K562 (cell line): ENCODE measurements at regions not wholly inside any gene's neighbourhood (a gene's known extent, or its start where the extent isn't known, plus 50 kb on each side); places are given as distances from the start of the nearest gene placed in this dataset.

Experiments
- CTBP1 ChIP-seq: fragments of 450-650 bp; IDR thresholded peaks from 2 replicates; pipeline ENCODE4 v1.6.1; 2016; ENCODE audit warnings: borderline replicate concordance
- CTCF ChIP-seq, 3 experiments: IDR thresholded peaks in 2 of 3; conservative IDR thresholded peaks in 1 of 3; 2 replicates each; pipeline ENCODE4 v1.5.1; 2011 to 2012; ENCODE audit warnings: low read length in 3 of 3, mild to moderate bottlenecking in 3 of 3, control low read depth in 2 of 3, improper control_type of control experiment in 1 of 3, inconsistent platforms in 1 of 3, low read depth in 1 of 3, mixed read lengths in 1 of 3, moderate library complexity in 1 of 3; ENCODE audit not compliant: insufficient read depth in 2 of 3
- ETV6 ChIP-seq, 3 experiments: fragments of 150-350 bp in 1 of 3; sonication (generic) in 1 of 3; formaldehyde crosslinking in 1 of 3; IDR thresholded peaks; 2 replicates each; pipeline versions ENCODE4 v1.6.1 to v1.8.0; 2014 to 2022; ENCODE audit warnings: borderline replicate concordance in 2 of 3, low read depth in 2 of 3, antibody characterized with exemption in 1 of 3, low read length in 1 of 3, mild to moderate bottlenecking in 1 of 3, missing genetic modification reagents in 1 of 3
- NFIC ChIP-seq: fragments of 450-650 bp; IDR thresholded peaks from 2 replicates; pipeline ENCODE4 v1.6.1; 2017; ENCODE audit warnings: mild to moderate bottlenecking, inconsistent platforms
- NFIX ChIP-seq: fragments of 250-450 bp; sonication (Bioruptor Pico); IDR thresholded peaks from 2 replicates; pipeline ENCODE4 v1.4.0; 2020; ENCODE audit warnings: low read depth, mild to moderate bottlenecking, moderate library complexity
- NFYB ChIP-seq: IDR thresholded peaks from 2 replicates; pipeline ENCODE4 v1.6.1; 2011; ENCODE audit warnings: mild to moderate bottlenecking, moderate library complexity; ENCODE audit not compliant: insufficient read length; ENCODE audit errors: extremely low read depth
- POLR2A ChIP-seq: fragments of 450-650 bp; conservative IDR thresholded peaks from 2 replicates; pipeline ENCODE4 v1.6.1; 2016
- POLR2AphosphoS5 ChIP-seq: IDR thresholded peaks from 2 replicates; pipeline ENCODE4 v1.6.1; 2011; ENCODE audit warnings: mild to moderate bottlenecking, low read depth, low read length, moderate library complexity; ENCODE audit not compliant: control insufficient read depth, insufficient read depth
- RAD21 ChIP-seq, 2 experiments: fragments of 250-450 bp in 1 of 2; fragments of 450-650 bp in 1 of 2; sonication (Bioruptor Pico) in 1 of 2; formaldehyde crosslinking in 1 of 2; IDR thresholded peaks in 1 of 2; conservative IDR thresholded peaks in 1 of 2; 2 replicates each; pipeline versions ENCODE4 v1.4.0 to v1.8.0; 2020 to 2022; ENCODE audit warnings: mild to moderate bottlenecking in 2 of 2, moderate library complexity in 1 of 2
- RAD51 ChIP-seq: fragments of 450-650 bp; IDR thresholded peaks from 2 replicates; pipeline ENCODE4 v1.7.1; 2016; ENCODE audit warnings: low read depth, mild to moderate bottlenecking, borderline replicate concordance
- RBBP5 ChIP-seq: fragments of 200-600 bp; sonication (generic); IDR thresholded peaks from 2 replicates; pipeline ENCODE4 v1.6.1; 2012; ENCODE audit warnings: borderline replicate concordance, mild to moderate bottlenecking, low read length, control low read depth, inconsistent platforms; ENCODE audit not compliant: insufficient read depth, poor library complexity, severe bottlenecking
- TAF1 ChIP-seq: IDR thresholded peaks from 2 replicates; pipeline ENCODE4 v1.6.1; 2011; ENCODE audit warnings: mild to moderate bottlenecking, low read length, moderate library complexity; ENCODE audit not compliant: insufficient read depth, control insufficient read depth, severe bottlenecking; ENCODE audit errors: extremely low read depth
- ZBTB1 ChIP-seq: sonication (generic); formaldehyde crosslinking; IDR thresholded peaks from 2 replicates; pipeline ENCODE4 v1.8.1; 2023; ENCODE audit warnings: missing genetic modification reagents, low read depth, mild to moderate bottlenecking, borderline replicate concordance
- TF ChIP-seq, protein P1 (sequence below), 3 experiments: fragments of 200-800 bp in 1 of 3; fragments of 250-450 bp in 1 of 3; fragments of 450-650 bp in 1 of 3; sonication (Bioruptor Pico) in 1 of 3; sonication (Bioruptor generic) in 1 of 3; formaldehyde crosslinking in 1 of 3; IDR thresholded peaks; 2 replicates each; pipeline versions ENCODE4 v1.6.1 to v1.8.0; 2016 to 2022; ENCODE audit warnings: mild to moderate bottlenecking in 2 of 3, missing genetic modification characterization in 2 of 3, missing compliant biosample characterization in 1 of 3, moderate library complexity in 1 of 3

DNA sequence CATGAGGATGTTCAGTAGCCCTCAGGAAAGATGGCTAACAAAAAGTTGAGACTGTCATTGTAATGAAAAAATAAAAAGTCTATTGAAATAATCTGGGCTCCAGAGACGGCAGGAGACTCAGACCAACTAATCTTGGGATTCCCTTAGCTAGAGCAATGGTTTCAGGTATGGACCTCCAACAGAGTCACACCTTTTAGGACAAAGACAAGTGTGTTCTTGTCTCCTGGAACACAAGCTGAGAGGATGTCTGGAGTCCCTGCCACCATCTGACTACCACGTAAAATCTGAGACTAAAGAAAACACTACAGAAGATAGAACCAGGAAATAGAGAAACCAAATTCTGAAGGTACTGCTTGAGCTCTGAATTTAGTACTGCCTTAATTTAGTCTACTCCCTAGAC is 103.3 kb upstream of the RBBP8 start:
- no peak for TF ChIP-seq POLR2A
- TF ChIP-seq ETV6 (IDR thresholded peaks at IDR 0.05; ENCODE audit: borderline replicate concordance in 1 of 2, low read depth in 2 of 2, low read length in 1 of 2): no peak
- no peak for TF ChIP-seq ETV6 (CRISPR knock-in tag; IDR thresholded peaks at IDR 0.05; ENCODE audit: borderline replicate concordance)
- TF ChIP-seq CTCF (IDR thresholded peaks at IDR 0.05 in 2 of 3, conservative IDR thresholded peaks at IDR 0.05 in 1 of 3; ENCODE audit: insufficient read depth in 2 of 3, low read depth in 1 of 3, low read length in 3 of 3): no peak
- TF ChIP-seq RBBP5: no peak
- no peak for TF ChIP-seq POLR2AphosphoS5
- TF ChIP-seq TAF1: no peak
- no peak for TF ChIP-seq NFYB
- TF ChIP-seq NFIC: no peak
- TF ChIP-seq, protein P1, sequence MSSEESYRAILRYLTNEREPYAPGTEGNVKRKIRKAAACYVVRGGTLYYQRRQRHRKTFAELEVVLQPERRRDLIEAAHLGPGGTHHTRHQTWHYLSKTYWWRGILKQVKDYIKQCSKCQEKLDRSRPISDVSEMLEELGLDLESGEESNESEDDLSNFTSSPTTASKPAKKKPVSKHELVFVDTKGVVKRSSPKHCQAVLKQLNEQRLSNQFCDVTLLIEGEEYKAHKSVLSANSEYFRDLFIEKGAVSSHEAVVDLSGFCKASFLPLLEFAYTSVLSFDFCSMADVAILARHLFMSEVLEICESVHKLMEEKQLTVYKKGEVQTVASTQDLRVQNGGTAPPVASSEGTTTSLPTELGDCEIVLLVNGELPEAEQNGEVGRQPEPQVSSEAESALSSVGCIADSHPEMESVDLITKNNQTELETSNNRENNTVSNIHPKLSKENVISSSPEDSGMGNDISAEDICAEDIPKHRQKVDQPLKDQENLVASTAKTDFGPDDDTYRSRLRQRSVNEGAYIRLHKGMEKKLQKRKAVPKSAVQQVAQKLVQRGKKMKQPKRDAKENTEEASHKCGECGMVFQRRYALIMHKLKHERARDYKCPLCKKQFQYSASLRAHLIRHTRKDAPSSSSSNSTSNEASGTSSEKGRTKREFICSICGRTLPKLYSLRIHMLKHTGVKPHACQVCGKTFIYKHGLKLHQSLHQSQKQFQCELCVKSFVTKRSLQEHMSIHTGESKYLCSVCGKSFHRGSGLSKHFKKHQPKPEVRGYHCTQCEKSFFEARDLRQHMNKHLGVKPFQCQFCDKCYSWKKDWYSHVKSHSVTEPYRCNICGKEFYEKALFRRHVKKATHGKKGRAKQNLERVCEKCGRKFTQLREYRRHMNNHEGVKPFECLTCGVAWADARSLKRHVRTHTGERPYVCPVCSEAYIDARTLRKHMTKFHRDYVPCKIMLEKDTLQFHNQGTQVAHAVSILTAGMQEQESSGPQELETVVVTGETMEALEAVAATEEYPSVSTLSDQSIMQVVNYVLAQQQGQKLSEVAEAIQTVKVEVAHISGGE (CRISPR knock-in tag; IDR thresholded peaks at IDR 0.05): no peak
- TF ChIP-seq RAD21 (CRISPR knock-in tag; conservative IDR thresholded peaks at IDR 0.05 in 1 of 2, IDR thresholded peaks at IDR 0.05 in 1 of 2): no peak
- no peak for TF ChIP-seq ZBTB1 (CRISPR knock-in tag)
- TF ChIP-seq NFIX (CRISPR knock-in tag): no peak
- no peak for TF ChIP-seq CTBP1
- no peak for TF ChIP-seq RAD51
